ENCODE measurements at regions not wholly inside any gene's neighbourhood (a gene's known extent, or its start where the extent isn't known, plus 50 kb on each side); places are given as distances from the start of the nearest gene placed in this dataset.

- no peaks in the 10 kb centered on the region for H3K27me3 ChIP-seq (ENCODE audit: low read length)
- no peak for TF ChIP-seq EZH2phosphoT487 (conservative IDR thresholded peaks at IDR 0.05; ENCODE audit: low read length)
- TF ChIP-seq CTCF (IDR thresholded peaks at IDR 0.05; ENCODE audit: insufficient read depth, low read length, poor library complexity, severe bottlenecking): no peak
- no peaks in the 10 kb centered on the region for H3K9me3 ChIP-seq (ENCODE audit: insufficient read depth, low read length)
- no peaks in the 10 kb centered on the region for H4K20me1 ChIP-seq (ENCODE audit: low read depth, low read length)
- H3K4me3 ChIP-seq (ENCODE audit: insufficient read depth, low read length, poor library complexity, severe bottlenecking): no peak overlapping the region
- H3K9ac ChIP-seq (ENCODE audit: low read length): no peak overlapping the region
- no peaks in the 10 kb centered on the region for H3F3A ChIP-seq (ENCODE audit: insufficient read depth)
- H2AFZ ChIP-seq (ENCODE audit: low read depth, low read length, severe bottlenecking): no peak overlapping the region
- H3K9me2 ChIP-seq (replicated peaks; ENCODE audit: insufficient read depth, low read length): no peaks in the 10 kb centered on the region
- H3K36me3 ChIP-seq (ENCODE audit: low read length): no peaks in the 10 kb centered on the region
- no peak overlapping the region for H3K27ac ChIP-seq (ENCODE audit: low read depth, low read length)
- no peaks in the 10 kb centered on the region for H3K79me2 ChIP-seq (ENCODE audit: insufficient read depth, low read length)
- H3K4me2 ChIP-seq (ENCODE audit: low read depth, low read length, poor library complexity, severe bottlenecking): no peak overlapping the region
Observed at GRCh38 chr13:57224414-57224813, 57.4 kb downstream of the PRR20E start.

GRCh38 chr13:57250472-57250871 is 83.5 kb downstream of the PRR20E start:
- Histone ChIP-seq H3K9me2 (replicated peaks; ENCODE audit: insufficient read depth, low read length) (no peaks in the 10 kb centered on the region), H3K4me2 (ENCODE audit: low read depth, low read length, poor library complexity, severe bottlenecking) (no peak overlapping the region), H4K20me1 (ENCODE audit: low read depth, low read length) (no peaks in the 10 kb centered on the region), H3K9me3 (ENCODE audit: insufficient read depth, low read length) (no peaks in the 10 kb centered on the region), H3K4me3 (ENCODE audit: insufficient read depth, low read length, poor library complexity, severe bottlenecking) (no peak overlapping the region), H3K9ac (ENCODE audit: low read length) (no peak overlapping the region), H3F3A (ENCODE audit: insufficient read depth) (no peaks in the 10 kb centered on the region), H3K79me2 (ENCODE audit: insufficient read depth, low read length) (no peaks in the 10 kb centered on the region), H3K27ac (ENCODE audit: low read depth, low read length) (no peak overlapping the region), H3K27me3 (ENCODE audit: low read length) (no peaks in the 10 kb centered on the region), H3K36me3 (ENCODE audit: low read length) (no peaks in the 10 kb centered on the region), H2AFZ (ENCODE audit: low read depth, low read length, severe bottlenecking) (no peak overlapping the region)
- TF ChIP-seq CTCF (IDR thresholded peaks at IDR 0.05; ENCODE audit: insufficient read depth, low read length, poor library complexity, severe bottlenecking) (no peak), EZH2phosphoT487 (conservative IDR thresholded peaks at IDR 0.05; ENCODE audit: low read length) (no peak)

- Histone ChIP-seq H4K20me1 (ENCODE audit: low read depth, low read length) (no peaks in the 10 kb centered on the region), H3K27me3 (ENCODE audit: low read length) (no peaks in the 10 kb centered on the region), H3K9ac (ENCODE audit: low read length) (no peak overlapping the region), H3K9me2 (replicated peaks; ENCODE audit: insufficient read depth, low read length) (no peaks in the 10 kb centered on the region), H2AFZ (ENCODE audit: low read depth, low read length, severe bottlenecking) (no peak overlapping the region), H3K4me3 (ENCODE audit: insufficient read depth, low read length, poor library complexity, severe bottlenecking) (no peak overlapping the region), H3K9me3 (ENCODE audit: insufficient read depth, low read length) (0 out of 2 replicates have a peak, but pooled peaks cover 5% of the 10 kb centered on the region), H3F3A (ENCODE audit: insufficient read depth) (no peaks in the 10 kb centered on the region), H3K79me2 (ENCODE audit: insufficient read depth, low read length) (no peaks in the 10 kb centered on the region), H3K27ac (ENCODE audit: low read depth, low read length) (no peak overlapping the region), H3K36me3 (ENCODE audit: low read length) (no peaks in the 10 kb centered on the region), H3K4me2 (ENCODE audit: low read depth, low read length, poor library complexity, severe bottlenecking) (no peak overlapping the region)
- TF ChIP-seq CTCF (IDR thresholded peaks at IDR 0.05; ENCODE audit: insufficient read depth, low read length, poor library complexity, severe bottlenecking) (no peak), EZH2phosphoT487 (conservative IDR thresholded peaks at IDR 0.05; ENCODE audit: low read length) (no peak)
Observed at GRCh38 chr13:57253551-57253950, 86.6 kb downstream of the PRR20E start.
